ENCODE measurements at regions not wholly inside any gene's neighbourhood (a gene's known extent, or its start where the extent isn't known, plus 50 kb on each side); places are given as distances from the start of the nearest gene placed in this dataset.

GRCh38 chr20:21832442-21833385 is 127.2 kb downstream of the PAX1 start:
- no peak overlapping the region for H3K27ac ChIP-seq

GRCh38 chr20:21826976-21827375 is 121.5 kb downstream of the PAX1 start:
- Histone ChIP-seq H3K27me3 (no peaks in the 10 kb centered on the region), H3K4me3 (ENCODE audit: low read depth in 1 of 2, low read length in 1 of 2) (no peak overlapping the region), H3K27ac (no peak overlapping the region), H3K4me1 (ENCODE audit: control insufficient read depth in 1 of 2, insufficient read depth in 1 of 2, low read depth in 1 of 2, low read length in 1 of 2) (no peaks in the 10 kb centered on the region), H3K9me3 (no peaks in the 10 kb centered on the region), H3K36me3 (no peaks in the 10 kb centered on the region)
- TF ChIP-seq CTCF (IDR thresholded peaks at IDR 0.05): no peak

More at GRCh38 chr20:21832442-21833385, 127.2 kb downstream of the PAX1 start:
- no peak for TF ChIP-seq CTCF (IDR thresholded peaks at IDR 0.05)
- H3K9me3 ChIP-seq: no peaks in the 10 kb centered on the region
- H3K27me3 ChIP-seq: no peaks in the 10 kb centered on the region
- no peak overlapping the region for H3K4me3 ChIP-seq (ENCODE audit: low read depth in 1 of 2, low read length in 1 of 2)
- no peaks in the 10 kb centered on the region for H3K4me1 ChIP-seq (ENCODE audit: control insufficient read depth in 1 of 2, insufficient read depth in 1 of 2, low read depth in 1 of 2, low read length in 1 of 2)
- H3K36me3 ChIP-seq: no peaks in the 10 kb centered on the region

- no peak for TF ChIP-seq CTCF (IDR thresholded peaks at IDR 0.05)
- no peaks in the 10 kb centered on the region for H3K4me1 ChIP-seq (ENCODE audit: control insufficient read depth in 1 of 2, insufficient read depth in 1 of 2, low read depth in 1 of 2, low read length in 1 of 2)
Measured at GRCh38 chr20:21821358-21821757, 115.9 kb downstream of the PAX1 start.

GRCh38 chr20:21820688-21821087 is 115.2 kb downstream of the PAX1 start:
- TF ChIP-seq CTCF (IDR thresholded peaks at IDR 0.05): no peak
- Histone ChIP-seq H3K4me3 (ENCODE audit: low read depth in 1 of 2, low read length in 1 of 2) (no peak overlapping the region), H3K36me3 (no peaks in the 10 kb centered on the region), H3K4me1 (ENCODE audit: control insufficient read depth in 1 of 2, insufficient read depth in 1 of 2, low read depth in 1 of 2, low read length in 1 of 2) (no peaks in the 10 kb centered on the region), H3K27ac (no peak overlapping the region), H3K27me3 (no peaks in the 10 kb centered on the region), H3K9me3 (no peaks in the 10 kb centered on the region)

More at GRCh38 chr20:21821358-21821757, 115.9 kb downstream of the PAX1 start:
- no peaks in the 10 kb centered on the region for H3K27me3 ChIP-seq
- no peak overlapping the region for H3K27ac ChIP-seq
- no peaks in the 10 kb centered on the region for H3K9me3 ChIP-seq
- H3K4me3 ChIP-seq (ENCODE audit: low read depth in 1 of 2, low read length in 1 of 2): no peak overlapping the region
- H3K36me3 ChIP-seq: no peaks in the 10 kb centered on the region

- H3K27me3 ChIP-seq: no peaks in the 10 kb centered on the region
- H3K4me1 ChIP-seq (ENCODE audit: control insufficient read depth in 1 of 2, insufficient read depth in 1 of 2, low read depth in 1 of 2, low read length in 1 of 2): no peaks in the 10 kb centered on the region
- H3K4me3 ChIP-seq (ENCODE audit: low read depth in 1 of 2, low read length in 1 of 2): no peak overlapping the region
- no peaks in the 10 kb centered on the region for H3K9me3 ChIP-seq
- no peak overlapping the region for H3K27ac ChIP-seq
- H3K36me3 ChIP-seq: no peaks in the 10 kb centered on the region
- no peak for TF ChIP-seq CTCF (IDR thresholded peaks at IDR 0.05)
Measured at GRCh38 chr20:21820045-21820444, 114.6 kb downstream of the PAX1 start.

All from neutrophil (primary cell).